GM10266 (cell line): ENCODE measurements at regions not wholly inside any gene's neighbourhood (a gene's known extent, or its start where the extent isn't known, plus 50 kb on each side); places are given as distances from the start of the nearest gene placed in this dataset.
"Not testable (repeated sequence)": the region's sequence is repeated elsewhere in the genome, so short reads cannot be mapped to it uniquely, and the experiment has no call there.

Source experiments
- DNase-seq: peaks from one replicate; pipeline ENCODE4 v3.0.0; 2012; ENCODE audit errors: extremely low spot score
- TF ChIP-seq, protein P1 (sequence below): IDR thresholded peaks from 2 replicates; pipeline ENCODE4 v1.5.1; 2012; ENCODE audit warnings: mild to moderate bottlenecking, low read depth; ENCODE audit not compliant: control insufficient read depth, insufficient read depth; ENCODE audit errors: missing control alignments

GRCh38 chr1:14341147-14341546 lies 257.3 kb upstream of the KAZN start:
- no peak for DNase-seq

DNA sequence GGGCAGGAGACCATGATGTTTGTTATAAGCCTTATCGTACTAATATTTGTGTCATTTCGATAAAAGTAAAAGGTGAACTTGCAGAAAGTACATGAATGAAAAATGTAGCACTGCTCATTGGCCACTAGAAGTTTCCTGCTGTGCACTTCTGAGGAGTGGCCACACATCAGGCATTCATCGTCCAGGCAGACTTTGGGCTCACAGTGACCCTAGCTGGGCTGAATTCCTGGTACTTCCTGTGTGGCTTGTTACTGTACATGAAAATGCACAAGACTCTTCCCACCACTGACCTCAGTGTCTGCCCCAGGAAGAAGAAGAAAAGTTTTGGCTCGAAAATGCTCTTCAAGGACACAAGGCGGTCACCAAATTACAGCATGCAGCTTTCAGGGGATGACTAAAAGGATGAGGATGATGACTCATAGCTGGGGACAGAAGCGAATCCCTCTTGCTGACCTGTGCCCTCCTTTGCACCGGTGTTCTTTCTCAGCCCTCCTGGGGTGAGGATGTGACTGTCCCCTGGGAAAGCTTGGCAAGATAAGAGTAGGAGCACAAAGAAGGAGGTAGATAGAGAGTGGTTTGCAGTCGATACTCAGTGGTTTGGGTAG lies 252.4 kb upstream of the KAZN start:
- TF ChIP-seq, protein P1, sequence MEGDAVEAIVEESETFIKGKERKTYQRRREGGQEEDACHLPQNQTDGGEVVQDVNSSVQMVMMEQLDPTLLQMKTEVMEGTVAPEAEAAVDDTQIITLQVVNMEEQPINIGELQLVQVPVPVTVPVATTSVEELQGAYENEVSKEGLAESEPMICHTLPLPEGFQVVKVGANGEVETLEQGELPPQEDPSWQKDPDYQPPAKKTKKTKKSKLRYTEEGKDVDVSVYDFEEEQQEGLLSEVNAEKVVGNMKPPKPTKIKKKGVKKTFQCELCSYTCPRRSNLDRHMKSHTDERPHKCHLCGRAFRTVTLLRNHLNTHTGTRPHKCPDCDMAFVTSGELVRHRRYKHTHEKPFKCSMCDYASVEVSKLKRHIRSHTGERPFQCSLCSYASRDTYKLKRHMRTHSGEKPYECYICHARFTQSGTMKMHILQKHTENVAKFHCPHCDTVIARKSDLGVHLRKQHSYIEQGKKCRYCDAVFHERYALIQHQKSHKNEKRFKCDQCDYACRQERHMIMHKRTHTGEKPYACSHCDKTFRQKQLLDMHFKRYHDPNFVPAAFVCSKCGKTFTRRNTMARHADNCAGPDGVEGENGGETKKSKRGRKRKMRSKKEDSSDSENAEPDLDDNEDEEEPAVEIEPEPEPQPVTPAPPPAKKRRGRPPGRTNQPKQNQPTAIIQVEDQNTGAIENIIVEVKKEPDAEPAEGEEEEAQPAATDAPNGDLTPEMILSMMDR = no peak
- DNase-seq = no peak

More at GRCh38 chr1:14341147-14341546, 257.3 kb upstream of the KAZN start:
- TF ChIP-seq, protein P1 = no peak

GRCh38 chr1:14347186-14347585 lies 251.3 kb upstream of the KAZN start:
- DNase-seq = no peak
- TF ChIP-seq, protein P1 = no peak

- TF ChIP-seq, protein P1 = no peak
- DNase-seq = no peak
Measured at GRCh38 chr1:14347776-14348175, 250.7 kb upstream of the KAZN start.

GRCh38 chr1:14350197-14350596 lies 248.3 kb upstream of the KAZN start:
- DNase-seq = no peak
- TF ChIP-seq, protein P1 = no peak

DNA sequence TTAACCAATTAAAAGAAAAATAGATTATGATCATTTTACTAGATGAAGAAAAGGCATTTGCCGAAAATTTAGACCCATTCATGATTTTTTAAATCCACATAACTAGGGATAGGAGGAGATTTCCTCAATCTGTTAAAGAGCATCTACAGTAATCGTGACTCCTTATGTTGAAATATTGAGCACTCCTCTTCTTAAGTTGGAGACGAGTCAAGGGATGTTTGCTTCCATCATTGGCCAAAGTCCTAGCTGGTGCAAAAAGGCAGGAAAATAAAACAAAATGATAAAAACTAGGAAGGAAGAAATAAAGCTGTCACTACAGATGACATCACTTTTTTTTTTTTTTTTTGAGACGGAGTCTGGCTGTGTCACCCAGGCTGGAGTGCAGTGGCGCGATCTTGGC lies 245.6 kb upstream of the KAZN start:
- TF ChIP-seq, protein P1 = no peak
- no peak for DNase-seq

GRCh38 chr1:14361005-14361404 lies 237.5 kb upstream of the KAZN start:
- DNase-seq = not testable (repeated sequence)

DNA sequence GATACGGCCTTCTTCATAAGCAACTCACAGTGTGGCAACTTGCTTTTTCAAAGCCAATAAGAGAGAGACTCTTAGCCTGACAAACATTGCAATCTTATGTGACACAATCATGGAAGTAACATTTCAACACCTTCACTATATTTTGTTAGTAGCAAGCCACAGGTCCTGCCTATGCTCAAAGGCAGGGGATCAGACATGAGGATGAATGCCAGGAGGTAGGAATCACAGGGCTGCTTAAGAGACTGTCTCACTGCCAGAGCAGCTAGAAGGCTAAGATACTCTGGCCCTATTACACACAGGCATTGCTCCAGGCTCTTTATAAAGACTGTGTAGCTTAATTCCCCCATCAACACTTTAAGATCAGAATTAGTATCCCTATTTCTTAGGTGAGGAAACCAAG lies 236.2 kb upstream of the KAZN start:
- TF ChIP-seq, protein P1 = no peak
- DNase-seq = no peak
